ENCODE measurements at regions not wholly inside any gene's neighbourhood (a gene's known extent, or its start where the extent isn't known, plus 50 kb on each side); places are given as distances from the start of the nearest gene placed in this dataset.

GRCh38 chrX:124215786-124216185 lies 116.7 kb upstream of the TEX13D start:
- Histone ChIP-seq H3K4me2 (ENCODE audit: low read length) (no peak overlapping the region), H3K27me3 (ENCODE audit: insufficient read depth, low read length) (no peaks in the 10 kb centered on the region; the same call in 1 of the 2 replicates), H3K4me1 (ENCODE audit: control insufficient read depth in 1 of 2, insufficient read depth in 2 of 2, low read length in 2 of 2) (no peaks in the 10 kb centered on the region), H3K79me2 (ENCODE audit: insufficient read depth, low read length) (no peaks in the 10 kb centered on the region), H4K20me1 (ENCODE audit: insufficient read depth) (no peaks in the 10 kb centered on the region), H3K9me2 (ENCODE audit: insufficient read depth) (no peaks in the 10 kb centered on the region), H2AFZ (ENCODE audit: low read depth, low read length, poor library complexity, severe bottlenecking) (no peak overlapping the region), H3K27ac (ENCODE audit: low read depth, low read length) (no peak overlapping the region), H3K9me3 (ENCODE audit: control insufficient read depth in 1 of 2, insufficient read depth in 1 of 2, low read depth in 1 of 2, low read length in 2 of 2) (no peaks in the 10 kb centered on the region), H3K9ac (ENCODE audit: low read length) (no peak overlapping the region), H3K4me3 (replicated peaks in 1 of 2; ENCODE audit: low read depth in 1 of 2, low read length in 2 of 2) (no peak overlapping the region), H3K36me3 (ENCODE audit: control insufficient read depth in 1 of 2, insufficient read depth in 2 of 2, low read length in 2 of 2) (no peaks in the 10 kb centered on the region)
- ChIA-PET RAD21 (ENCODE audit: low non-redundant PET in 1 of 2, low total read pairs in 2 of 2, uncharacterized antibody in 2 of 2, unreplicated experiment in 2 of 2) (interaction anchor here in 1 of 2 experiments (0.6 kb wide), 1 partner anchor 281 kb away, joined by 3 read pairs; no protein-coding TSS in a partner anchor), POLR2A (no interaction called here), CTCF (no interaction called here)
- ATAC-seq: no peak
- no TSS peak for BruUV-seq (replicated peaks)
- no peak for DNase-seq (ENCODE audit: low read depth, low spot score)
- TF ChIP-seq ZNF274 (IDR thresholded peaks at IDR 0.05; ENCODE audit: low read depth, low read length): no peak
- TF ChIP-seq CBX3 (IDR thresholded peaks at IDR 0.05; ENCODE audit: low read depth): no peak
- TF ChIP-seq RAD21 (IDR thresholded peaks at IDR 0.05; ENCODE audit: low read depth): no peak
- TF ChIP-seq ELF1 (IDR thresholded peaks at IDR 0.05; ENCODE audit: borderline replicate concordance, low read depth): no peak
- TF ChIP-seq SRF (IDR thresholded peaks at IDR 0.05; ENCODE audit: low read depth): no peak
- TF ChIP-seq ZBTB33 (IDR thresholded peaks at IDR 0.05; ENCODE audit: extremely low read depth, insufficient replicate concordance, low read length): no peak
- intact Hi-C loops (cut with micrococcal nuclease): no loop called here

- Histone ChIP-seq H3K9me2 (ENCODE audit: insufficient read depth) (no peaks in the 10 kb centered on the region), H3K4me2 (ENCODE audit: low read length) (no peak overlapping the region), H3K79me2 (ENCODE audit: insufficient read depth, low read length) (no peaks in the 10 kb centered on the region), H3K9ac (ENCODE audit: low read length) (no peak overlapping the region), H3K9me3 (ENCODE audit: control insufficient read depth in 1 of 2, insufficient read depth in 1 of 2, low read depth in 1 of 2, low read length in 2 of 2) (no peaks in the 10 kb centered on the region), H4K20me1 (ENCODE audit: insufficient read depth) (no peaks in the 10 kb centered on the region), H3K4me1 (ENCODE audit: control insufficient read depth in 1 of 2, insufficient read depth in 2 of 2, low read length in 2 of 2) (no peaks in the 10 kb centered on the region), H2AFZ (ENCODE audit: low read depth, low read length, poor library complexity, severe bottlenecking) (no peak overlapping the region), H3K4me3 (replicated peaks in 1 of 2; ENCODE audit: low read depth in 1 of 2, low read length in 2 of 2) (no peak overlapping the region), H3K27me3 (ENCODE audit: insufficient read depth, low read length) (no peaks in the 10 kb centered on the region; the same call in 1 of the 2 replicates), H3K27ac (ENCODE audit: low read depth, low read length) (no peak overlapping the region), H3K36me3 (ENCODE audit: control insufficient read depth in 1 of 2, insufficient read depth in 2 of 2, low read length in 2 of 2) (no peaks in the 10 kb centered on the region)
- intact Hi-C loops (cut with micrococcal nuclease): no loop called here
- ChIA-PET CTCF (no interaction called here), POLR2A (no interaction called here), RAD21 (ENCODE audit: low non-redundant PET in 1 of 2, low total read pairs in 2 of 2, uncharacterized antibody in 2 of 2, unreplicated experiment in 2 of 2) (no interaction called here)
- BruUV-seq (replicated peaks): no TSS peak
- ATAC-seq (no peak), DNase-seq (ENCODE audit: low read depth, low spot score) (no peak)
- TF ChIP-seq SP1 (IDR thresholded peaks at IDR 0.05; ENCODE audit: low read depth) (no peak), ZNF274 (IDR thresholded peaks at IDR 0.05; ENCODE audit: low read depth, low read length) (no peak), EGR1 (IDR thresholded peaks at IDR 0.05; ENCODE audit: low read depth) (no peak), CTCF (IDR thresholded peaks at IDR 0.05 in 2 of 3, conservative IDR thresholded peaks at IDR 0.05 in 1 of 3; ENCODE audit: borderline replicate concordance in 1 of 3, insufficient read depth in 1 of 3, low read depth in 2 of 3, low read length in 2 of 3) (no peak), SRF (IDR thresholded peaks at IDR 0.05; ENCODE audit: low read depth) (no peak), REST (IDR thresholded peaks at IDR 0.05; ENCODE audit: low read depth) (no peak), SIN3A (IDR thresholded peaks at IDR 0.05; ENCODE audit: low read depth) (no peak)
Observed at GRCh38 chrX:124216396-124217115, 115.9 kb upstream of the TEX13D start.
